ENCODE measurements at regions not wholly inside any gene's neighbourhood (a gene's known extent, or its start where the extent isn't known, plus 50 kb on each side); places are given as distances from the start of the nearest gene placed in this dataset.

DNA sequence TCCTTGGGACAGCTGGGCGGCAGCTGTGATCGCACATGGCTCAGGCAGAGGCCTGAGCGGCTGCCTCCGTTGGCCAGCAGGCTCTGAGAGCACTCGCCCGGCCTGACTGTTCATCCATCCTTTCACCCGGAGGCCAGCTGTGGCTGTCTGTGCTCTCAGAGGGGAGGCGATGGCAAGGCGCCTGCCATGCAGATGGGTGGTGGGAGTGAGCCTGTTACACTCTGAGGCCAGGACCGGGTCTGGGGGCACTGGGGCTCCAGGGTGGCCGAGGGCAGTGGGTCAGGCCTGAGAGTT lies 292.3 kb downstream of the TMEM121 start:
- DNase-seq = no peak

- peak; percentile 14 for DNase-seq
Observed at GRCh38 chr14:105830171-105830570, 303.8 kb downstream of the TMEM121 start.

GRCh38 chr14:105836160-105836559 lies 309.8 kb downstream of the TMEM121 start:
- DNase-seq = no peak

- DNase-seq = no peak
Observed at GRCh38 chr14:105836730-105837129, 310.3 kb downstream of the TMEM121 start.

GRCh38 chr14:105837349-105838063 lies 311.1 kb downstream of the TMEM121 start:
- DNase-seq = no peak

DNA sequence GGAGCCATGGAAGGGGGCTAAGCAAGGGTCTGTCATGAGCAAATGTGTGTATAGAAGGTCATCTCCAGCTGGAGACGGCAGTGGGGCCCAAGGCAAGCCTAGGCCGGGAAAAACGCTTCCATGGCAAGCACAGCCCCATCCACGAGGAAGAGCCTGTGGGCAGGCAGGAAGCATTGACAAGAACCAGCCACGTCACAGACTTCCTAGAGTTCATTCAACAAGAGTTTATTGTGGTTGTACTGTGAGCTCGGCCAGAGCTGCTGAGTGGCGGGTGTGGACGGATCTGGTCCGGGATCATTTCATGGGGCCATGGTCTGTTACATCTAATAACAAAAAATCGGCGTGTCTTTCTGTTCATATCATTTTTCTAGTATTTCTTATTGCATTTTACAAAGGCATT lies 311.7 kb downstream of the TMEM121 start:
- no peak for DNase-seq

DNA sequence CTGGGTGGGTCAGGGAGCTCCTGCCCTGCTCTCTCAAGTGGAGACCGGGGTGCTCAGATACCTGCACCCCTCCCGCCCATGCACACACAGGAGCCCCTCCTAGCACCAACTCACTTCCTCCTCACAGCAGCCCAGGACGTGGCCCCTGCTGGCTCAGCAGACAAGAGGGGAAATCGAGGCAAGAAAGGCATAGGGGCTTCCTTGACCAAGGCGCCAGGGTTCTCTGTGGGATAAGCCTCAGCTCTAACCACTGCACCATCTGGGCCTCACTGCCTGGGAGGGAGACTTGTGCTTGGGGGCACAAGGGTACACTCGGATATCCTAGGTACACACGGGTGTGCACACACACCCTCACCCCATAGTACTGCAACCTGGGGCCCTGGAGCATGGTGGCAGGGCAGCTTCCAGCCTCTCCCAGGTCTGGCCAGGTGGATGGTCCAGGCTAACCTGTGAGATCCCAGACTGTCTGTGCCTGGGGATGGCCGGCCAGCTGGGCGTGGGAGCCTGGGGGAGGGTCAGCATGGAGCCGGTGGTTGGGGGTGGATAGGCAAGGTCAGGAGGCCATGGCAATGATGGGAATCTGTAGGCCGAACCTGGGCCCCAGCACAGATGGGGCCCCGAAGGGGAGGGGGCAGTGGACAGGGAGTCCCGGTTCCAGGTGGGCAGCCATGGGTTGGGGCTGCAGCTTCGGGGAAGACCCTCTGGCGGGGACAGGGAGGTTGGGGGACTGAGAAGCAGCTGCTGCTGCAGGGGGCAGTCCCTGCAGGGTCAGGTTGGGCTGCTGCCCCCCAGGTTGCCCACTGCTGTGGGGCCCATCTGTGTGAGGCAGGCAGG lies 312.4 kb downstream of the TMEM121 start:
- DNase-seq = no peak

- DNase-seq = no peak
Observed at GRCh38 chr14:105839425-105840265, 313.3 kb downstream of the TMEM121 start.

- no peak for DNase-seq
Observed at GRCh38 chr14:105840266-105841021, 314.1 kb downstream of the TMEM121 start.

DNA sequence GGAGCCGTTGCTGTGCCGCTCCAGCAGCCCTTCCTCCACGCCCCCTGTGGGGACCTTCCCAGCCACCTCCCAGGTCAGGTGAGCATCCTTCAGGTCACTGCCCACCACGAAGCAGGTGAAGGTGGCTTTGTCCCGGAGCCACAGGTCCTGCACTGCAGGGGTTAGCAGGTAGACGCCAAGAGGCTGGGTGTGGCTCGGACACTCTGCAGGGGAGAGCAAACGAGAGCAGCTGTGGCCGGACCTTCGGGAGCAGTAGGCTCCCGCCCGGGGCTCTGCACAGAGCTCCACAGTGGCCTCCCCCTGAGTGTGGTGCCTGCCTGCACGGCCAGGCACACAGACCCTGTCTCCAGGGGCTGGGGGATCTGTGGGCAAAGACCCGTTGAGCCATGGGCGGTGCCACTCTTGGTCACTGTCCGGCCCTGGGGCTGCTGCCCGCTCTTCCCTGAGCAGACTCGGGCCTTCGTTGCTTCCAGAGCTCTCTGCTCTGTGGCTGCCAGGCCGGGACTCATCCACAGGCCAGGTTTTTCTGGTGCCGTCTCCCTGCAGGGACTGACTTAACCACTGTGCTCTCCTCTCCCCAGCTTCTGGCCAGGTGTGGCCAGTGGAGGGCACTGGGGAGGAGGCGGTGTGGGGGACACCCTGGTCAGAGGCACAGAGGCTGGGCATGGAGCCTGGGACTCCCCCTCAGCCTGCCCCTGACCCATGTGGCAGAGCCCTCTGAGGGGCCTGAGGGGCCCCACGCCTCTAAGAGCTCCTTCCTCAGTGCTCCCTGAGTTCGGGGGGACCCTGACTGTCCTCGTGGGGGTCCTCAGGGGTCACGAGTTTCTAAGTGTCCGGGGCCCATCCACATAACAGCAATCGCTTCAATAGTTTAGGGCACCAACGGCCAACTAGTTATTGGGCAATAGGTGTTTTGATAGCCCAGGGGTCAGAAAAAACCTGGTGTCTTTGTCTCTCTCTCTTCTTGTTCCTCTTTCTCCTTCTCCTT lies 314.9 kb downstream of the TMEM121 start:
- DNase-seq = no peak

GRCh38 chr14:105842105-105842504 lies 315.7 kb downstream of the TMEM121 start:
- no peak for DNase-seq

DNA sequence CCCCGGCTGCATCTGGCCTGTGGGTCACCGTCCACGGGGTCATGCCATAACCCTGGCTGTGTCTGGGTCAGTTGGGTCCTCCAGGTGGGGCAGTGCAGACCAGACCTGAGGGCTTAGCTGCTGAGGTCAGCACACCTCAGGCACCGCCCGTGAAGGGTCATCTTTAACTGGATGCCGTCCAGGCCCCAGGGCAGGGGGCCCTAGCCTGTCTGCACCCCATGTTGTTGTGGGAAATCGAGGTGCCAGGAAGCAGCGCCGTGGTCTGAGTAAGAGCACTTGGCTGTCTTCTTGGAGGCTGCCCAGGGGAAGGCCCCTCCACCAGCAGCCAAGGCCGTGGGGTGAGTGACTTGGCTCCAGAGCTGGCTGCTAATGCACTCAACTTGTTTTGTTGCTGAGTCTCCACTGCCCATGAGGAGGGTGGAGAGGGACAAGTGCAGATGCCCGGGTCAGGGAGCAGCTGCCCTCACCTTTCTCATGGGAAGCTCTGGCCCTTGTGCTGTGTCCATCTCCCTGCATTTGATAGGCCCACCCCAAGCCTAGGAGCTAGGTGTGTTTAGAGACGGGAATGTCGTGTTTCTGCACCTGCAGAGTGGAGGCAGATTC lies 317.2 kb downstream of the TMEM121 start:
- no peak for DNase-seq

DNA sequence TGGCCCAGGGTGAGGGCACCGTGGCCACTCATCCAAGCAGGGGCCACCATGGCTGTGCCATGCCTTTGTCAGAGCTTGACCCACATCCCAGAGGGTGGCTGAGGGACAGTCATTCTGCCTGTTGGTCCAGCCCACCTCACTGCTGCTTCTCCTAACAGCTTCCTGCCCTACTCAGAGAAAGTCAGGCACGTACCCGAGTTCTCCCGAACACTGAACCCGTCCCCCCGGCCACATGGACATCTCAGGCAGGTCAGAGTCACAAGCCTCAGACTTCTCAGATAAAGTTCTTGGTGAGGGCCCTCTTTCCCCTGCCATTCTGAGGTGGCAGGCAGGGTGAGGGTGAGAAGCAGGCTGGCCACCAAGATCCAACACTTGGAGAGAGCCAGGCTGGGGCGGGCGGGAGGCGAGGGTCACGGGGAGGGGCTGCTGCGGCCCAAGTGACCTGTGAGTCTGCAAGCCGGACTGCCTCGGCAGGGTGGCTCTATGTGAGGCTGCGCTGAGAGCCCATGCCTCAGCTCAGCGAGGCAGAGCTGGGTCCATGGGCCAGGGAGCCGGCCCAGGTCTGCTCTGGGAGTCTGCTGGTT lies 317.8 kb downstream of the TMEM121 start:
- DNase-seq = no peak

GRCh38 chr14:105844810-105845724 lies 318.7 kb downstream of the TMEM121 start:
- DNase-seq = no peak

DNA sequence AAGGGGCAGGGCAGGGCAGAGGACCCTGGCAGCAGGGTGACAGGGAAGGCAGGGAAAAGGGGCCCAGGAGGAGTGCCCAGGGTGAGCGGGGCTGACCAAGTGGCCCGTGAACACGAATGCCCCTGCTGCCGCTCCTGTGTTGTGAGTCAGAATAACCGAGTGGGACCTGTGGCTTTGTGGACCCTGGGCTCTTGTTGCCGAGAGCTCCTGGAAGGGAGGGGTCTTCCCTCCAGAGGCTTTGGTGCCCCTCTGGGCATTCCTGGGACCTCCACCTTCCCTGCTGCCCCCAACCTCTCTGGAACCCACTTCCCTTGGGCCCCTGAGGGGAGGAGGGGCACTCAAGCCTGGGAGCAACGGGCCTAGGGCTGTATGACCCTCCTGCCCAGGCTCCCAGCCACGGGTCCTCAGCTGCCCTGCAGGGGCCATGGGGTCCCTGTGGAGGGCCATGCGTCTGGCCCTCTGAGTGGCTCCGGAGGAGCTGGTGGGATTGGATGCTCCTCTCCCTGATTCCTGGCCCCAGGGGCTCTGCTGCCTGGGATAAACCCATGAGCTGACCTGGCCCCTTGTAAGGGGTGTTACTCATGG lies 319.4 kb downstream of the TMEM121 start:
- no peak for DNase-seq

- no peak for DNase-seq
Observed at GRCh38 chr14:105846312-105846711, 319.9 kb downstream of the TMEM121 start.

DNA sequence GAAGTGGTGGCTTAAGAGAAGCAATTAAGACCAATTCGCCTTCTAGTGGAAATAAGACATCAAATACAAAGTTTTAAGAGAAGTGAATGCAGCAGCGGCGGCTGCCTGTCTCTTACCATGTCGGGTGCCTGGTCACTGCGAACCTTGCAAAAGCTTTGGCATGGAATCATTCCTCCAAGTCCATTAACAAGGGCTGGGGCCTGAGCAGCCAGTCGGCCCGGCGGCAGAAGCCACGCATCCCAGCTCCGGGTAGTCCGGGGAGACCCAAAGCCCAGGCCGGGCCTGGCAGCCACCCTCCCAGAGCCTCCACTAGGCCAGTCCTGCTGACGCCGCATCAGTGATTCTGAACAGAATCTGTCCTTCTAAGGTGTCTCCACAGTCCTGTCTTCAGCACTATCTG lies 321.0 kb downstream of the TMEM121 start:
- no peak for DNase-seq

DNA sequence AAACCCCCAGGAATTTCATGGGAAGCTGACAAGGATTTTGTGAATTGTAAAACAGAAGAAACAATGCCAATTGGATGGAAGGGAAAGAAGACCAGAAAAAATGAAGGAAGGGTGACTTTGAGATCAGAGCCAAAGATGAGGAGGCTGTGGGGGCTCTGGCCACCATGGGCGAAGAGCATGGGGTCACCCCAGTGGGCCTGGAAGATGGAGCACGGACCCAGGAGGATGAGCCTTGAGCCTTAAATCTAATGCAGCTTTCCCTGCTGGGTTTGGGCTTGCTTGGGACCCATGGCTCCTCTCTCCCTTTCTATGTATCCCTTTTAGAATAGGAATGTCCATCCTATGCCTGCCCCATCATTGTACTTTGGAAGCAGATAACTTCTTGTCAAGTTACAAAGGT lies 322.2 kb downstream of the TMEM121 start:
- no peak for DNase-seq

DNA sequence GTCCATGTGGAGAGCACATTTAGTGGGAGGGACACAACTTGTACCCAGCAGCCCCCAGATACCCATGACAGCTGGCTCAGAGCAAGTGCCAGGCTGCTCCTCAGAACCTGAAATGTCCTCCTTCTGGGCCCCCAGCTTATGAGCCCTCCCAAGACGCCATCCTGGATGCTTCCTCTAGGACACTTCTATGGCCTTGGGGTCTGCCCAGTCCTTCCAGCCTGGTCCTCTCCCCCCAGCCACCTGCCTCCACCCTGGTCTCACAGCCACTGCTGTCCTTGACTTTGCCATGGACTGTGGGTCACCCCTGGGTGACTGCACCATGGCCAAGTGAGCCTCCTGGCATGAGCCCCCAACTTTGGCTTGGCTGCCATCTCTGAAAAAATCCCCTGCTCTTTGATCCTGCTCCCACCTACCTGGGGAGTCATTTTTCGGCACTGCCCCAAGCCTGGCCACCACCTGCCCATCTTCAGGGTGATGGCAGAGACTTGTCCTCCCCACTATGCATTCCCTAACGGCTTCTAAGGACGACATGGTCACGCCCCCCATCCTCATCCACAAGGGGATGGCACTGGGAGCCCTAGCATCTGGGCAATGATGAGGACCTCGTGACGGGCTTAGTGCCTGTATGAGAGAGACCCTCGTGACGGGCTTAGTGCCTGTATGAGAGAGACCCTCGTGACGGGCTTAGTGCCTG lies 323.7 kb downstream of the TMEM121 start:
- DNase-seq = no peak
